Activated B cell treated with CpG ODN at 0.5 μM for 24 hours (primary cell): ENCODE measurements at regions not wholly inside any gene's neighbourhood (a gene's known extent, or its start where the extent isn't known, plus 50 kb on each side); places are given as distances from the start of the nearest gene placed in this dataset.

Source experiments
- ATAC-seq: fragments of 200-7000 bp; cut with Tn5 transposase; one replicate; pipeline ENCODE4 v1.10.0; 2021; ENCODE audit warnings: low read depth, mild to moderate bottlenecking, moderate library complexity
- CTCF ChIA-PET: fragments of 350-600 bp; sonication (Branson Sonifier 250); formaldehyde crosslinking; loops from one replicate; lab custom pipeline; 2021; ENCODE audit warnings: antibody characterized with exemption; lab: Charles Lee
- POLR2A ChIA-PET: fragments of 350-600 bp; sonication (Branson Sonifier 250); formaldehyde crosslinking; loops from one replicate; lab custom pipeline; 2021; ENCODE audit warnings: antibody characterized with exemption; lab: Charles Lee
- DNase-seq: peaks from one replicate; pipeline ENCODE4 v3.0.0; 2022
- H3K27ac Mint-ChIP-seq: one replicate; pipeline ENCODE4 v1.8.0; 2020; ENCODE audit warnings: mixed read lengths
- H3K27me3 Mint-ChIP-seq: one replicate; pipeline ENCODE4 v1.8.0; 2021; ENCODE audit warnings: mixed read lengths
- H3K36me3 Mint-ChIP-seq: one replicate; pipeline ENCODE4 v1.8.0; 2021; ENCODE audit warnings: low read depth, mixed read lengths
- H3K4me1 Mint-ChIP-seq: one replicate; pipeline ENCODE4 v1.8.0; 2021; ENCODE audit warnings: mixed read lengths
- H3K4me3 Mint-ChIP-seq: one replicate; pipeline ENCODE4 v1.8.0; 2020; ENCODE audit warnings: mild to moderate bottlenecking, mixed read lengths
- H3K9me3 Mint-ChIP-seq: one replicate; pipeline ENCODE4 v1.8.0; 2020; ENCODE audit warnings: mixed read lengths
- CTCF ChIP-seq: fragments of 200-600 bp; IDR thresholded peaks from one replicate; pipeline ENCODE4 v1.8.0; 2022; ENCODE audit warnings: antibody characterized with exemption, mild to moderate bottlenecking
- intact Hi-C: fragments of 100-400 bp; cut with micrococcal nuclease; formaldehyde crosslinking; loops from one replicate; pipeline ENCODE4 v1.15.1; 2024

GRCh38 chr9:27750566-27750965 is 177.3 kb upstream of the C9orf72 start:
- POLR2A ChIA-PET: no interaction called here
- Mint-ChIP-seq H3K9me3 (no peaks in the 10 kb centered on the region), H3K4me1 (no peaks in the 10 kb centered on the region), H3K4me3 (no peak overlapping the region), H3K27ac (no peak overlapping the region), H3K36me3 (no peaks in the 10 kb centered on the region), H3K27me3 (peaks cover 14% of the 10 kb centered on the region)
- no peak for TF ChIP-seq CTCF
- CTCF ChIA-PET: no interaction called here
- no peak for DNase-seq
- intact Hi-C loops: no loop called here
- ATAC-seq: no peak

- intact Hi-C loops: no loop called here
- DNase-seq (no peak), ATAC-seq (no peak)
- H3K4me1 Mint-ChIP-seq: no peaks in the 10 kb centered on the region
- H3K9me3 Mint-ChIP-seq: no peaks in the 10 kb centered on the region
- TF ChIP-seq CTCF: no peak
- H3K27me3 Mint-ChIP-seq: peaks cover 8% of the 10 kb centered on the region
- ChIA-PET POLR2A (no interaction called here), CTCF (no interaction called here)
- no peak overlapping the region for H3K4me3 Mint-ChIP-seq
- no peaks in the 10 kb centered on the region for H3K36me3 Mint-ChIP-seq
- no peak overlapping the region for H3K27ac Mint-ChIP-seq
Observed at GRCh38 chr9:27752069-27752468, 178.8 kb upstream of the C9orf72 start.

- ATAC-seq: no peak
- no peak for TF ChIP-seq CTCF
- H3K9me3 Mint-ChIP-seq: no peaks in the 10 kb centered on the region
- CTCF ChIA-PET: no interaction called here
- intact Hi-C loops: no loop called here
- no peaks in the 10 kb centered on the region for H3K4me1 Mint-ChIP-seq
- no peak overlapping the region for H3K27ac Mint-ChIP-seq
- no peak for DNase-seq
- H3K27me3 Mint-ChIP-seq: peaks cover 3% of the 10 kb centered on the region
- POLR2A ChIA-PET: no interaction called here
- no peaks in the 10 kb centered on the region for H3K36me3 Mint-ChIP-seq
- no peak overlapping the region for H3K4me3 Mint-ChIP-seq
Observed at GRCh38 chr9:27755846-27756245, 182.6 kb upstream of the C9orf72 start.

- DNase-seq (no peak), ATAC-seq (no peak)
- Mint-ChIP-seq H3K27ac (no peak overlapping the region), H3K4me3 (no peak overlapping the region), H3K36me3 (no peaks in the 10 kb centered on the region), H3K4me1 (no peaks in the 10 kb centered on the region), H3K9me3 (no peaks in the 10 kb centered on the region), H3K27me3 (peaks cover 3% of the 10 kb centered on the region)
- TF ChIP-seq CTCF: no peak
- intact Hi-C loops: no loop called here
- CTCF ChIA-PET: no interaction called here
- POLR2A ChIA-PET: no interaction called here
Observed at GRCh38 chr9:27756418-27756817, 183.1 kb upstream of the C9orf72 start.

GRCh38 chr9:27763831-27764230 is 190.6 kb upstream of the C9orf72 start:
- Mint-ChIP-seq H3K36me3 (no peaks in the 10 kb centered on the region), H3K9me3 (no peaks in the 10 kb centered on the region), H3K27ac (no peak overlapping the region), H3K4me3 (no peak overlapping the region), H3K4me1 (no peaks in the 10 kb centered on the region), H3K27me3 (no peaks in the 10 kb centered on the region)
- ChIA-PET POLR2A (no interaction called here), CTCF (no interaction called here)
- TF ChIP-seq CTCF: no peak
- ATAC-seq (no peak), DNase-seq (no peak)
- intact Hi-C loops: no loop called here
